HG02981 (cell line): ENCODE measurements at regions not wholly inside any gene's neighbourhood (a gene's known extent, or its start where the extent isn't known, plus 50 kb on each side); places are given as distances from the start of the nearest gene placed in this dataset.

Experiments used
- ATAC-seq: cut with Tn5 transposase; IDR thresholded peaks from one replicate; pipeline ENCODE4 v1.9.1; 2021; ENCODE audit warnings: mild to moderate bottlenecking, moderate library complexity; ENCODE audit not compliant: unreplicated experiment

- no peak for ATAC-seq
Observed at GRCh38 chr5:120217001-120217400, 247.1 kb upstream of the PRR16 start.

- no peak for ATAC-seq
Observed at GRCh38 chr5:120219988-120220387, 244.1 kb upstream of the PRR16 start.

GRCh38 chr5:120225524-120225923 lies 238.6 kb upstream of the PRR16 start:
- no peak for ATAC-seq

GRCh38 chr5:120228262-120229031 lies 235.7 kb upstream of the PRR16 start:
- no peak for ATAC-seq

- ATAC-seq = no peak
Observed at GRCh38 chr5:120229036-120229435, 235.1 kb upstream of the PRR16 start.

GRCh38 chr5:120231563-120231962 lies 232.5 kb upstream of the PRR16 start:
- ATAC-seq = no peak

GRCh38 chr5:120236360-120236759 lies 227.7 kb upstream of the PRR16 start:
- ATAC-seq = peak; percentile 54

GRCh38 chr5:120239086-120239485 lies 225.0 kb upstream of the PRR16 start:
- ATAC-seq = no peak

- no peak for ATAC-seq
Observed at GRCh38 chr5:120240706-120241105, 223.4 kb upstream of the PRR16 start.

GRCh38 chr5:120241400-120241799 lies 222.7 kb upstream of the PRR16 start:
- ATAC-seq = no peak

- no peak for ATAC-seq
Observed at GRCh38 chr5:120251898-120252297, 212.2 kb upstream of the PRR16 start.

- ATAC-seq = no peak
Observed at GRCh38 chr5:120252839-120253238, 211.3 kb upstream of the PRR16 start.

GRCh38 chr5:120254385-120254784 lies 209.7 kb upstream of the PRR16 start:
- no peak for ATAC-seq

GRCh38 chr5:120255214-120255613 lies 208.9 kb upstream of the PRR16 start:
- no peak for ATAC-seq

GRCh38 chr5:120256376-120256775 lies 207.7 kb upstream of the PRR16 start:
- no peak for ATAC-seq

GRCh38 chr5:120257358-120257971 lies 206.6 kb upstream of the PRR16 start:
- ATAC-seq = no peak

- no peak for ATAC-seq
Observed at GRCh38 chr5:120258123-120258522, 206.0 kb upstream of the PRR16 start.

- no peak for ATAC-seq
Observed at GRCh38 chr5:120260651-120261050, 203.4 kb upstream of the PRR16 start.

GRCh38 chr5:120270498-120270897 lies 193.6 kb upstream of the PRR16 start:
- no peak for ATAC-seq

GRCh38 chr5:120293796-120294195 lies 170.3 kb upstream of the PRR16 start:
- no peak for ATAC-seq

- no peak for ATAC-seq
Observed at GRCh38 chr5:120297616-120298015, 166.5 kb upstream of the PRR16 start.

- ATAC-seq = no peak
Observed at GRCh38 chr5:120298981-120299380, 165.1 kb upstream of the PRR16 start.

- no peak for ATAC-seq
Observed at GRCh38 chr5:120304663-120305062, 159.4 kb upstream of the PRR16 start.
